ENCODE measurements at regions not wholly inside any gene's neighbourhood (a gene's known extent, or its start where the extent isn't known, plus 50 kb on each side); places are given as distances from the start of the nearest gene placed in this dataset.

- TF ChIP-seq PATZ1 (CRISPR knock-in tag; IDR thresholded peaks at IDR 0.05; ENCODE audit: borderline replicate concordance), result no peak
- TF ChIP-seq TCF4 (CRISPR knock-in tag; IDR thresholded peaks at IDR 0.05; ENCODE audit: borderline replicate concordance), result no peak
- no peak for TF ChIP-seq GLIS3 (CRISPR knock-in tag; IDR thresholded peaks at IDR 0.05)
- no peak for TF ChIP-seq ZNF70 (CRISPR knock-in tag; IDR thresholded peaks at IDR 0.05)
- TF ChIP-seq ZFP30 (CRISPR knock-in tag; IDR thresholded peaks at IDR 0.05), result no peak
- no peak for TF ChIP-seq BACH2 (CRISPR knock-in tag; IDR thresholded peaks at IDR 0.05; ENCODE audit: borderline replicate concordance)
Measured at GRCh38 chr1:222464841-222465210, 83.1 kb downstream of the HHIPL2 start.

All from SK-N-SH treated with all-trans-retinoic acid at 6 μM for 48 hours (cell line).